ENCODE measurements at regions not wholly inside any gene's neighbourhood (a gene's known extent, or its start where the extent isn't known, plus 50 kb on each side); places are given as distances from the start of the nearest gene placed in this dataset.
"Not testable (repeated sequence)": the region's sequence is repeated elsewhere in the genome, so short reads cannot be mapped to it uniquely, and the experiment has no call there.

DNA sequence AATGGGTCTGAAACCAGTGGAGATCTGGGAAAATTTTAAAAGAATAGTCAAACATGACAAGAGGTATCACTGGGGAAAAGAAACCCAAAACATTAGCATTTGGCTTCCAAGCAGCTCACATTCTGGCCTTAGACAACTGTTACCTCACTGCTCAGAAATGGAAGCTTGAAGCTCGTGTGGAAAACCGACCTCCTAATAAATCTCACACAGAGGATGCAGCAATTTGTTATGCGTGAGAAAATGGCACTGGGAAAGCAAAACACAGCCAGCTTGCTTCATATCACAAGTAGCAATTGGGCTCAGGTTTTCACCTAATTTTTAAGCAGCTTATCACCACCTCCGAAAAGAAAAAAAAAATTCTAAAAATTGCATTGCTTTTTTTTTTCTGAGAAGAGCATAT is 103.3 kb upstream of the TAS2R1 start:
- DNase-seq, result peak; percentile 65

GRCh38 chr5:9731159-9731558 is 101.0 kb upstream of the TAS2R1 start:
- no peak for DNase-seq

DNA sequence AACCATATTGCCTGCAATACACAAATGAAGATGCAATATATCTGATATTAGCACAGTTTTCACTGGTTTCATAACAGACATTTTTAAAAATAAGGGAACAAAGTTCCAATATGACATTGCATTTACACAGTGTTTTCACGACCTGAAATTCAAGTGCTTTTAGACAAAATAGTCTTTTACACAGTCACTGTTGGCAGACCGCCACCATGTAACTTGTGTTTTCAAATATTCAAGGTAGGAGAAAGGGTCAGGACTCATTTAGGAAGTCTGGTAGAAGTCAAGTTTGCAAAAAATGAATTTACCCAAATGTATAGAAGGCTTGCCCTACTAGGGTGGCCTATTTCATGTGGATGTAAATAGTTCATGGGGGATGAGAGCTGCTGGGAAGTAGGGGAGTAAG is 98.1 kb upstream of the TAS2R1 start:
- no peak for DNase-seq

GRCh38 chr5:9726931-9727330 is 96.8 kb upstream of the TAS2R1 start:
- no peak for DNase-seq

GRCh38 chr5:9725265-9725664 is 95.1 kb upstream of the TAS2R1 start:
- not testable (repeated sequence) for DNase-seq

- DNase-seq, result no peak
These were observed 94.6 kb upstream of the TAS2R1 start for GRCh38 chr5:9724707-9725106.

DNA sequence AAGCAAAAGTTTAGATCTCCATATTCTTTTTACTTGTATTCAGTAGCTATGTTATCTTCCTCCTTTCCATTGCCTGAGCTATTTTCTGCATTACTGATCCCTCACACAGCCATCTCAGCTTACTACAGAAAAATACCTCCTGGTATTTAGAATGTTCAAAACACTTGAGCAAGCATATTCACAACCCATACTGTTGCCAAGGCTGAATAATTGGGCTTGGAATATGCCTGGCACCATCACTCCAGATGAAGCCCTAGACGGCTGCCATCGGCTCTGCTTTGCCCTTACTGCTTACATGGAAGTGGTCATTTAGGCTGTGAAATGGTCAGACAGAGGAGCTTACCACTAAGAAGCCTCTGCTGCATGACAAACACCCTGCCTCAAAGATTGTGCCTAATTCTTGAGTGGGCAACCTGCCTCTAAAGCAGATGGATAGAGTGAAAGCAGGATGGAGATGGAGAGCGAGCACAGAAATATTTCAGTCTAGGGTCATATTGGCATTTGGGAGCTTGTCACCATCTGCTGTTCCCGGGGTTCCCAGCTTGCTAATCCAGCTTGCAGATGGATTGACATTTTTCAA is 92.5 kb upstream of the TAS2R1 start:
- DNase-seq, result no peak

DNA sequence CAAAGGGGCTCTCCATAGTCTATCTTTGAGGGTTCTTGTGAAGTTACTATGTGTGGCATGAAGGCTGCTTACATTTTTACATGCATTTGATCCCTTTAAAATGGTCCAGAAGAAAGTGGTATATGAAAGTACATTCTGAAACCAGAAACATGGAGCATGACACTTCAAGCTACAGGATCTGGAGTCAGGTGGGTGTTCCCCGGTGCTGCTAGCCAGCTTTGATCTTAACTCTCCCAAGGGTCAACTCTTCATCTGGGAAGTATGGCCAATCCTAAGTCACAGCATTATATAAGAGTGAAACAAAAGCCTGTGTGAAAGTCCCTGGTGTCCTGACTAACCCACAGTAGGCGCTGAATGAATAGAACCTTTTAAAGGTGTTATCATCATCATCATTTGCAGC is 91.0 kb upstream of the TAS2R1 start:
- DNase-seq, result no peak

DNA sequence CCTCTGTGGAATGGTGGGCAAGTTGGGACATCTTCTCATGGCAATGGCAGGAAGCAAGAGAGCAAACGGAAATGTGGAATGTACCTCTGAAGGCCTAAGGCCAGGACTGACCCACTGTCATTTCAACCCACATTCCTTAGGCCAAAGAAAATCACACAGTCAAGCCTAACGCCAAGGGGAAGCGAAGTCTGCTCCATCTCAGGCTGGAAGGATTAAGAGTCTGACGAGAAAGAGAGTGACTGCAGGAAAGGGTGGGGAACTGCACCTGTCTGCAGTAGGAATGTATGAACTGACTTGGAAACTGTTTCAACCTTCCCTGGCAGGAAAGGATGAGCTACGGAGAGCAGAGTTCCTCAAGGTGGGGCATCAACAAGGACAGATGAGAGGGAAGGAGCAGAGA is 90.2 kb upstream of the TAS2R1 start:
- no peak for DNase-seq

GRCh38 chr5:9716838-9717281 is 86.7 kb upstream of the TAS2R1 start:
- no peak for DNase-seq

GRCh38 chr5:9715891-9716335 is 85.8 kb upstream of the TAS2R1 start:
- peak; percentile 48 for DNase-seq

GRCh38 chr5:9713959-9714586 is 83.9 kb upstream of the TAS2R1 start:
- DNase-seq, result no peak

DNA sequence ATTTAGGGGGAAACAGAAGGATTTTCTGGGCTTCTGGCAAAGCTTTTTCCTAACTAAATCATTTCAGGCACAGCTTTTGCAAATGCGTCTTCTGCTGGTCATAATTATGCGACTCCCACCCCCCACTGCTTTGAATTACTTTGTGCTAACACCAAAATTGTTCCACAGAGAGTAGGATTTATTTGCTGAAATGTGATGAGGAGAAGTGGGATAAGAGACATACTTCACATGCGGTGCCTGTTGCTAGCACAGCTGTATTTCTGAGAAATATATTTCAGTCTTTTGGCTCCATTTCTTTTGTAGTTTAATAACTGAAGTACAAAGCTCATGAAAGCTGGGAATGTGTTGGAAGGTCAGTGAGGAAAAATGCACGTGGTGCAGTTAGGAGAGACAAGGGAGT is 83.2 kb upstream of the TAS2R1 start:
- peak; percentile 88 for DNase-seq

GRCh38 chr5:9712911-9713310 is 82.8 kb upstream of the TAS2R1 start:
- DNase-seq, result peak; percentile 30

DNA sequence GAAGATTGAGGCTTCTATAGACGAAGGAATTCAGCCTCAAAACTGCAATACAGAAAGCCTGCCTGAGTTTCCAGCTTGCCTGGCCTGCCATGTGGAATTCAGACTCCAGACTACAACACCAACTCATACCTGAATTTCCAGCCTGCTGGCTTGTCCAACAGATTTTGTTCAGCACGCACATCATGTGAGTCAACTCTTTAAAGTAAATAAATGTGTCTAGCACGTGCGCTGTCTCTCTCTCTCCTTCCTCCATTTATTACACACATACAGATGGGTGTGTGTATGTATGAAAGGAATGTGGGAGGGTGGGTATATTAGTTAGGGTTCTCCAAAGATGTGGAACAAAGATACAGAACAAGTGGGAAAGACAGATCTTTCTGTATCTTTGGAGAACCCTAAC is 82.4 kb upstream of the TAS2R1 start:
- DNase-seq, result no peak

GRCh38 chr5:9710069-9710468 is 79.9 kb upstream of the TAS2R1 start:
- DNase-seq, result no peak

- no peak for DNase-seq
These were observed 77.7 kb upstream of the TAS2R1 start for GRCh38 chr5:9707732-9708462.

DNA sequence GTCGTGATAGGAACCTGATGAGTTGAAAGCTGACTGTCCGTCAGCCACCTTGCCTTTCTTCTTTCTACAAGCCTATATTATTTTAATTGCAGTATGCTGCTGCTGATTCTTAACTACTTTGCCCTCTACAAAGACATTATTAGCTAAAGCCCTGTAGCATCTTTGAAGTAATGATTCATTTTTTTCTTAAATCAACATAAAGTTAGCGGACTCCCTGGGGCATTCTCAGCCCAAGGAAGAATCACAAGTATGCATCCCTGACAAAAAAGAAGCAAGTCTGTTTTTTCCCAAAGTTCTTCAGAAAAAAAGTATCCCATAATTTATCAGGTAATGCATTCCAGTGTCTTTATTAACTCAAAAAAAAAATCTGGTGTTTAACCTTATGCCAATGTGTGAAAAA is 69.5 kb upstream of the TAS2R1 start:
- DNase-seq, result no peak

- no peak for DNase-seq
These were observed 68.7 kb upstream of the TAS2R1 start for GRCh38 chr5:9698841-9699240.

DNA sequence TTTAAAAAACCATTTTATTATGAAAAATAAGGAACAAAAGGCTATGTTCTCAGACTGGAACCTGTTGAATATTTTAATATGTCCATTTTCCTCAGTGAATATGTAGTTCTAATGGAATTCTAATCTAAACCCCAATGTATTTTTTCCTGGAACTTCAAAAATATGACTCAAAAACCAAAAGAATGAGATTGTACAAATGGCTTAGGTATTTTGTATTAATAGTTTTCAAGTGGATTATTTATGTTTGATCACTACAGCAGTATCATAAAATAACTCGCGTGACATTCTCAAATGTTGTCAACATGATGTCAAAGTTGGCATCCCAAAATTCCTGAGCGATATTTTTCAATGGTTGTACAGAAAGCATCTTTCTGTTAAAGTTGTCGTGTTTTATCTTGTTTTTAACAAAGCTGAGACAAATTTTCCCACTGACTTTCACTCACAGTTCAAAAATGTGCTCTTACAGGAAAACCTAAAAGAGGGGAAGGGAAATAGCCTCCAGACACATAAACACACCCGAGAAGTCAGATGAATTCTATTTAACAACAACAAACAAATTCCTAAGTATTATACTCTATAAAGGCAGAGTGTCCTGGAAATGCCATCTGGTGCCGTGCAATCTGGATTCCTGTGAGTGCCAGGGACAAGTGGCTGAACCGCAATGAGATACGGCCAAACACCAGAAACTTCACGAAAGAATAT is 68.1 kb upstream of the TAS2R1 start:
- no peak for DNase-seq

DNA sequence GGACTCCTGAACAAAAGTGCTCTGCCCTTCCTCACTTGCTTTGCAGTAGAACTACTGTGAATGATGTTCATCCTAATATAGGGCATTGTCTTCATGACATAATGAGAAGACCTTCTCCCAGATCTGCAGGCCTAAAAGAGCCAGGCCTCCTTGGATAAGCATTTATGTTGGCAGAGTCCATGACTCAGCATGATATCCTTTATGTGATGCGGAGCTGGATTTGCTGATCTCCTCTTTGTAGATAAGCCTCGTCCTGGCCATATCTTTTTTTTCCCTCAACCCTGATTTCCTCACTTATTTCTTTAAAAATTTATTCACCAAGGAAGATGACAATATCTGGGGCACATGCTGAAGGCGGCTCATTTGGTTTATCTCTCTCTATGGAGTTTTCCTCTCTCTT is 62.4 kb upstream of the TAS2R1 start:
- DNase-seq, result no peak

GRCh38 chr5:9691261-9691660 is 61.1 kb upstream of the TAS2R1 start:
- no peak for DNase-seq

- DNase-seq, result no peak
These were observed 60.6 kb upstream of the TAS2R1 start for GRCh38 chr5:9690751-9691150.

All from muscle of arm (tissue), 1 donor.